PC-9 (cell line): ENCODE measurements at regions not wholly inside any gene's neighbourhood (a gene's known extent, or its start where the extent isn't known, plus 50 kb on each side); places are given as distances from the start of the nearest gene placed in this dataset.

Experiments
- BruUV-seq: library from RNA; stranded (reverse); fragments of 400-500 nt; replicated peaks from 2 replicates; lab custom pipeline; 2021; lab: Mats Ljungman, UMichigan
- CTCF ChIA-PET: fragments of 300-600 bp; sonication (Branson Sonifier 250); formaldehyde crosslinking; loops from one replicate; lab custom pipeline; 2022; ENCODE audit warnings: antibody characterized with exemption; lab: Charles Lee
- POLR2A ChIA-PET: fragments of 300-600 bp; sonication (Branson Sonifier 250); formaldehyde crosslinking; loops from one replicate; lab custom pipeline; 2022; ENCODE audit warnings: antibody characterized with exemption; ENCODE audit not compliant: unreplicated experiment; lab: Charles Lee
- DNase-seq, 2 experiments: peaks; one replicate each; pipeline versions ENCODE4 v3.0.0 to v3.0.0-alpha.2; 2015 to 2022; ENCODE audit warnings: mixed read lengths in 1 of 2
- H2AFZ ChIP-seq: fragments of 200-600 bp; sonication (generic); 2 replicates; pipeline ENCODE4 v1.8.1; 2017; ENCODE audit warnings: antibody characterized with exemption
- H3F3A ChIP-seq: fragments of 200-600 bp; sonication (generic); 2 replicates; pipeline ENCODE4 v1.8.1; 2017; ENCODE audit warnings: antibody characterized with exemption, mild to moderate bottlenecking, low read depth; ENCODE audit not compliant: insufficient read depth
- H3K27ac ChIP-seq: fragments of 200-600 bp; sonication (generic); 2 replicates; pipeline ENCODE4 v1.6.1; 2016; ENCODE audit warnings: mixed run types
- H3K27me3 ChIP-seq: fragments of 200-600 bp; sonication (generic); 2 replicates; pipeline ENCODE4 v1.6.1; 2016; ENCODE audit warnings: low read depth, mixed run types; ENCODE audit not compliant: insufficient read depth
- H3K36me3 ChIP-seq: fragments of 200-600 bp; sonication (generic); 2 replicates; pipeline ENCODE4 v1.6.1; 2016; ENCODE audit warnings: low read depth, mixed run types
- H3K4me1 ChIP-seq: fragments of 200-600 bp; sonication (generic); replicated peaks from 2 replicates; pipeline ENCODE4 v1.6.1; 2016; ENCODE audit warnings: mixed run types; ENCODE audit not compliant: insufficient read depth
- H3K4me2 ChIP-seq: fragments of 200-600 bp; sonication (generic); 2 replicates; pipeline ENCODE4 v1.6.1; 2017; ENCODE audit warnings: mixed run types
- H3K4me3 ChIP-seq: fragments of 200-600 bp; sonication (generic); 2 replicates; pipeline ENCODE4 v1.6.1; 2016; ENCODE audit warnings: mixed run types
- H3K79me2 ChIP-seq: fragments of 200-600 bp; sonication (generic); 2 replicates; pipeline ENCODE4 v1.6.1; 2017; ENCODE audit warnings: low read depth, mixed run types
- H3K9me2 ChIP-seq: fragments of 200-600 bp; sonication (generic); 2 replicates; pipeline ENCODE4 v1.8.1; 2017; ENCODE audit warnings: mild to moderate bottlenecking; ENCODE audit not compliant: insufficient read depth
- H3K9me3 ChIP-seq: fragments of 200-600 bp; sonication (generic); 2 replicates; pipeline ENCODE4 v1.8.1; 2016; ENCODE audit warnings: low read depth; ENCODE audit not compliant: insufficient read depth
- H4K20me1 ChIP-seq: fragments of 200-600 bp; sonication (generic); 2 replicates; pipeline ENCODE4 v1.8.1; 2017; ENCODE audit not compliant: insufficient read depth
- EZH2 ChIP-seq: fragments of 200-600 bp; sonication (generic); IDR thresholded peaks from 2 replicates; pipeline ENCODE4 v1.8.0; 2017; ENCODE audit warnings: antibody characterized with exemption, low read depth
- intact Hi-C: fragments of 100-400 bp; cut with micrococcal nuclease; formaldehyde crosslinking; loops from one replicate; pipeline ENCODE4 v1.10.0; 2022; ENCODE audit not compliant: unreplicated experiment
- TF ChIP-seq, protein P1 (sequence below): fragments of 200-600 bp; sonication (generic); conservative IDR thresholded peaks from 2 replicates; pipeline ENCODE4 v1.6.1; 2017; ENCODE audit warnings: mixed run types, antibody characterized with exemption, mild to moderate bottlenecking, moderate library complexity

- POLR2A ChIA-PET = no interaction called here
- intact Hi-C loops = no loop called here
- no peak overlapping the region for H3K27ac ChIP-seq
- no TSS peak for BruUV-seq
- H3K4me1 ChIP-seq = no peaks in the 10 kb centered on the region
- no peak overlapping the region for H3K4me3 ChIP-seq
- no peaks in the 10 kb centered on the region for H3K36me3 ChIP-seq
- H2AFZ ChIP-seq = no peak overlapping the region
- H3K4me2 ChIP-seq = no peak overlapping the region
- no peaks in the 10 kb centered on the region for H3F3A ChIP-seq
- TF ChIP-seq EZH2 = no peak
- TF ChIP-seq, protein P1, sequence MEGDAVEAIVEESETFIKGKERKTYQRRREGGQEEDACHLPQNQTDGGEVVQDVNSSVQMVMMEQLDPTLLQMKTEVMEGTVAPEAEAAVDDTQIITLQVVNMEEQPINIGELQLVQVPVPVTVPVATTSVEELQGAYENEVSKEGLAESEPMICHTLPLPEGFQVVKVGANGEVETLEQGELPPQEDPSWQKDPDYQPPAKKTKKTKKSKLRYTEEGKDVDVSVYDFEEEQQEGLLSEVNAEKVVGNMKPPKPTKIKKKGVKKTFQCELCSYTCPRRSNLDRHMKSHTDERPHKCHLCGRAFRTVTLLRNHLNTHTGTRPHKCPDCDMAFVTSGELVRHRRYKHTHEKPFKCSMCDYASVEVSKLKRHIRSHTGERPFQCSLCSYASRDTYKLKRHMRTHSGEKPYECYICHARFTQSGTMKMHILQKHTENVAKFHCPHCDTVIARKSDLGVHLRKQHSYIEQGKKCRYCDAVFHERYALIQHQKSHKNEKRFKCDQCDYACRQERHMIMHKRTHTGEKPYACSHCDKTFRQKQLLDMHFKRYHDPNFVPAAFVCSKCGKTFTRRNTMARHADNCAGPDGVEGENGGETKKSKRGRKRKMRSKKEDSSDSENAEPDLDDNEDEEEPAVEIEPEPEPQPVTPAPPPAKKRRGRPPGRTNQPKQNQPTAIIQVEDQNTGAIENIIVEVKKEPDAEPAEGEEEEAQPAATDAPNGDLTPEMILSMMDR = no peak
- H4K20me1 ChIP-seq = no peaks in the 10 kb centered on the region
- peaks cover 54% of the 10 kb centered on the region for H3K27me3 ChIP-seq
- H3K9me2 ChIP-seq = no peaks in the 10 kb centered on the region
- CTCF ChIA-PET = no interaction called here
- DNase-seq = no peak
- H3K79me2 ChIP-seq = no peaks in the 10 kb centered on the region
- no peaks in the 10 kb centered on the region for H3K9me3 ChIP-seq
These were observed 61.4 kb upstream of the TUBA3E start for GRCh38 chr2:130259594-130259993.

DNA sequence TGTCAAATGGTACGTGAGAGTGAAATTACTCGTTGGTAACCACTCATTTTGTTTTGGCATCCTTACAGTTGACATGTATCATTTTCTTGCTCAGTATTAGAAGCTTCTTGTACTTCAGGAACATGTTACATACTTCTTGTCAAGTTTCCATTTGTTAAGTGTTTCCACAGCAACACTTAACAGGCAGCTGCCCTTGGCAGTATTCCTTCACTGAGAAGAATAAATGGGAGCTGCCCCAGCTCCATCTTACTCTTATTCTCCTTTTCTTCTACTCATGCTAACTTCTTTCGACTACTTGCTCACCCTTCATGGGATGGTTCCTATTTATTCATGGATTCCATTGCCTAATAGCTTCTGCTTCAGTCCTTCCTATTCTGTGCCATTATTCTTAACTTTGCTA lies 60.1 kb upstream of the TUBA3E start:
- ChIA-PET POLR2A (no interaction called here), CTCF (no interaction called here)
- Histone ChIP-seq H3K4me2 (no peak overlapping the region), H3K36me3 (no peaks in the 10 kb centered on the region), H3K4me1 (0 out of 2 replicates have a peak, but pooled peaks cover 4% of the 10 kb centered on the region), H4K20me1 (no peaks in the 10 kb centered on the region), H3K27ac (no peak overlapping the region), H2AFZ (no peak overlapping the region), H3K4me3 (no peak overlapping the region), H3F3A (no peaks in the 10 kb centered on the region), H3K79me2 (no peaks in the 10 kb centered on the region), H3K9me3 (no peaks in the 10 kb centered on the region), H3K27me3 (peaks cover 48% of the 10 kb centered on the region), H3K9me2 (no peaks in the 10 kb centered on the region)
- TF ChIP-seq EZH2 = no peak
- TF ChIP-seq, protein P1 = no peak
- intact Hi-C loops = no loop called here
- DNase-seq = no peak
- no TSS peak for BruUV-seq

GRCh38 chr2:130252880-130253645 lies 54.8 kb upstream of the TUBA3E start:
- peak overlapping the region; percentile 84 for H2AFZ ChIP-seq
- peak overlapping the region; percentile 91 for H3K4me2 ChIP-seq
- no peaks in the 10 kb centered on the region for H3K79me2 ChIP-seq
- H3K4me1 ChIP-seq = 0 out of 2 replicates have a peak, but pooled peaks cover 4% of the 10 kb centered on the region
- TSS peak; percentile 85 for BruUV-seq
- peak overlapping the region; percentile 63 for H3K4me3 ChIP-seq
- no peaks in the 10 kb centered on the region for H3K9me2 ChIP-seq
- no peaks in the 10 kb centered on the region for H3K36me3 ChIP-seq
- no peaks in the 10 kb centered on the region for H3F3A ChIP-seq
- POLR2A ChIA-PET = interaction anchor here (0.7 kb wide), 2 partner anchors 66 to 94 kb away, joined by 3 to 6 read pairs; no protein-coding TSS in a partner anchor
- peak; percentile 61 to 67 for DNase-seq
- peaks cover 1% of the 10 kb centered on the region; the same call in 1 of the 2 replicates for H3K27me3 ChIP-seq
- H3K9me3 ChIP-seq = no peaks in the 10 kb centered on the region
- H4K20me1 ChIP-seq = no peaks in the 10 kb centered on the region
- TF ChIP-seq, protein P1 = no peak
- no peak for TF ChIP-seq EZH2
- H3K27ac ChIP-seq = no peak overlapping the region
- CTCF ChIA-PET = interaction anchor here (0.6 to 1.1 kb wide), 4 partner anchors 10 to 1689 kb away, joined by 3 to 4 read pairs (median 3); partner anchors contain the start of gene SMPD4
- intact Hi-C loops = loop anchor here (2.0 kb wide), 1 partner anchor 84 kb away; no protein-coding TSS in a partner anchor
